ENCODE measurements at regions not wholly inside any gene's neighbourhood (a gene's known extent, or its start where the extent isn't known, plus 50 kb on each side); places are given as distances from the start of the nearest gene placed in this dataset.

DNA sequence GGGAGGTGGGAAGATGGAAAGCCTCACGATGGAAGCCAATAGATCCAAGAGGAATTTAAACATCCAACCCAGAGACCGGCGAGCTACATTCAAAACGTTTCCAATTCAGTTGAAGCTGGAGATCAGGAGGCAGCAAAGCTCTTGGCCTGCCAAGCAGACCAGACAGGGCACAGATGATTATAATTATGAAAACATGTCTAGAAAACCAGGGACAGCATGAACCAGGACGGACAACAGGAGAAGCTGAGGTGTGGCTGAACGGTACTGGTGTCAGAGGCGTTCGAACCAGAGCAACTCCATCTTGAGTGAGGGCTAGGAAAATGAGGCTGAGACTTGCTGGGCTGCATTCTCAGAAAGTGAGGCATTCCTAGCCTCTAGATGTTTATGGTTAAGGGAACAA is 102.2 kb upstream of the CCDC150 start:
- 82 to 89% (median 88%) methylated on average over 8 of the region's 8 CpGs for WGBS, 4 donors
- Histone ChIP-seq H3K27ac (no peak overlapping the region), H3K36me3 (replicated peaks in 1 of 2) (no peaks in the 10 kb centered on the region), H3K4me1 (replicated peaks in 1 of 2) (no peaks in the 10 kb centered on the region), H3K27me3 (no peaks in the 10 kb centered on the region), H3K4me3 (no peak overlapping the region), H3K9me3 (replicated peaks in 1 of 3) (no peaks in the 10 kb centered on the region)
- no peak for DNase-seq
- intact Hi-C loops (cut with DNase I): no loop called here
- TF ChIP-seq POLR2A (IDR thresholded peaks at IDR 0.05): no peak
- TF ChIP-seq, protein P1, sequence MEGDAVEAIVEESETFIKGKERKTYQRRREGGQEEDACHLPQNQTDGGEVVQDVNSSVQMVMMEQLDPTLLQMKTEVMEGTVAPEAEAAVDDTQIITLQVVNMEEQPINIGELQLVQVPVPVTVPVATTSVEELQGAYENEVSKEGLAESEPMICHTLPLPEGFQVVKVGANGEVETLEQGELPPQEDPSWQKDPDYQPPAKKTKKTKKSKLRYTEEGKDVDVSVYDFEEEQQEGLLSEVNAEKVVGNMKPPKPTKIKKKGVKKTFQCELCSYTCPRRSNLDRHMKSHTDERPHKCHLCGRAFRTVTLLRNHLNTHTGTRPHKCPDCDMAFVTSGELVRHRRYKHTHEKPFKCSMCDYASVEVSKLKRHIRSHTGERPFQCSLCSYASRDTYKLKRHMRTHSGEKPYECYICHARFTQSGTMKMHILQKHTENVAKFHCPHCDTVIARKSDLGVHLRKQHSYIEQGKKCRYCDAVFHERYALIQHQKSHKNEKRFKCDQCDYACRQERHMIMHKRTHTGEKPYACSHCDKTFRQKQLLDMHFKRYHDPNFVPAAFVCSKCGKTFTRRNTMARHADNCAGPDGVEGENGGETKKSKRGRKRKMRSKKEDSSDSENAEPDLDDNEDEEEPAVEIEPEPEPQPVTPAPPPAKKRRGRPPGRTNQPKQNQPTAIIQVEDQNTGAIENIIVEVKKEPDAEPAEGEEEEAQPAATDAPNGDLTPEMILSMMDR (IDR thresholded peaks at IDR 0.05): no peak

DNA sequence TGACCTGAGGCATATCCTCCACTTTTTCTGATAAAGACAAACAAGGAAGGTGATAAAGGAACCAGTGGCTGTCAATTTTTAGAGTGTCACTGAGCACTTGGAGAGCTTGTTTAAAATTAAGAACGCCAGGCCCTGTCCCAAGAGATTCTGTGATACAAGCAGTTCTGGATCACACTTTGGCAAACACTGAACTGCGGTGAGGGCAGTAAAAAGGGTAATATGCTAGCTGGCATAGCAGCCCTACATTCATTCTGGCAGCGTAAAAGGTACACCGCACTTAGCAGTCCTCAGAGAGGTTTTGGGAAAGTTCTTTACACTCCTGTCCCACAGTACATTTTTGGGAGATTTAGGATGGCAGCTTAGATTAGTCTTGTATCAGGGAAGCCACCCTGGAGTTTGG is 101.3 kb upstream of the CCDC150 start:
- Histone ChIP-seq H3K4me1 (replicated peaks in 1 of 2) (no peaks in the 10 kb centered on the region), H3K9me3 (replicated peaks in 1 of 3) (no peaks in the 10 kb centered on the region), H3K27me3 (no peaks in the 10 kb centered on the region), H3K36me3 (replicated peaks in 1 of 2) (no peaks in the 10 kb centered on the region), H3K4me3 (no peak overlapping the region), H3K27ac (no peak overlapping the region)
- WGBS, 4 donors: 74 to 93% (median 91%) methylated on average over 4 of the region's 4 CpGs
- intact Hi-C loops (cut with DNase I): no loop called here
- DNase-seq: no peak
- TF ChIP-seq, protein P1 (IDR thresholded peaks at IDR 0.05): no peak
- no peak for TF ChIP-seq POLR2A (IDR thresholded peaks at IDR 0.05)

DNA sequence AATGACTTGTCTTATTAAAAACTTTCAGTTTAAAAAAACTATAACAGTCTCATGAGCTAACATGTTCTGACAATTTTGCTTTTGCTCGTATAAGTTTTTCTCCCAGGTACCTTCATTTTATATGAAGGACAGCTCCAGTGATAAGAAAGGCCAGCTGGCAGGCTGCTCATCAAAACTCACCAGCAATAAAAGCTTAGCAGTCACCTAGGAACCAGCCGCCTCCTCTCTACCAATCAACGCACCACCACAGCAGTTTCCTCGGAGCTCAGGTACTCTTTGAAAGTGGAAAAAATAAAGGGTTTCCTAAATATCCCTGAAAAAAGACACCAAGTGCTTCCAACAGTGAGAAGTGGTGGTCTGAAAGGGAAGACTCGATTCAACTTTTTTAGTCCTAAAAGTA is 100.9 kb upstream of the CCDC150 start:
- DNase-seq: no peak
- no peak overlapping the region for H3K4me3 ChIP-seq
- WGBS, 4 donors: 66 to 80% (median 74%) methylated on average over 5 of the region's 5 CpGs
- TF ChIP-seq POLR2A (IDR thresholded peaks at IDR 0.05): no peak
- TF ChIP-seq, protein P1 (IDR thresholded peaks at IDR 0.05): no peak
- H3K36me3 ChIP-seq (replicated peaks in 1 of 2): no peaks in the 10 kb centered on the region
- no peaks in the 10 kb centered on the region for H3K4me1 ChIP-seq (replicated peaks in 1 of 2)
- intact Hi-C loops (cut with DNase I): no loop called here
- H3K27ac ChIP-seq: no peak overlapping the region
- no peaks in the 10 kb centered on the region for H3K27me3 ChIP-seq
- no peaks in the 10 kb centered on the region for H3K9me3 ChIP-seq (replicated peaks in 1 of 3)

DNA sequence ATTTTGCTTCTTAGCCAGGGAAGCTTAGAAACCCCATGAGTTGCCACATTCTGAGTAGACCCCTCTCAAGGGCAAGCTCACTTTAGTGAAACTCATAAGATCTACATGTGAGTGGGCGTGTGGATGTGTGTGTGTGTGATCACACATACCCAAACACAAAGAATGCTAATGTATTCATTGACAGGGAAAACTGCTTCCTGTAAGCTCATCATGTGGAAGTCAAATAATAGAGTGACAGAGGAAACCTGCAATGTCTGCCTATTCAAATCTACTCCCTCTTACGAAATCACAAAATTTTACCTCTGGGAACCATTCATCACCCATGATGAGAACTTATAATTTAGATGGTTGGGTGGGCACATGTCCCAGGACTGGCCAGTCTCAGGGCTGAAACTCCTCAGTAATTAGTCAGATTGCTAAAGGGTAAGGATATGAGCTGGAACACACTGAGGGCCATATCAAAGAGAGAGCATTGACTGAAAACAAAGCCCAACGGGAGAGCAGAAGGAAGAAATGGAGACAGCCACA is 94.5 kb upstream of the CCDC150 start:
- 70 to 85% (median 74%) methylated on average over 3 of the region's 3 CpGs for WGBS, 4 donors
- TF ChIP-seq, protein P1 (IDR thresholded peaks at IDR 0.05): no peak
- TF ChIP-seq POLR2A (IDR thresholded peaks at IDR 0.05): no peak
- Histone ChIP-seq H3K36me3 (replicated peaks in 1 of 2) (no peaks in the 10 kb centered on the region), H3K27ac (no peak overlapping the region), H3K9me3 (replicated peaks in 1 of 3) (no peaks in the 10 kb centered on the region), H3K4me1 (replicated peaks in 1 of 2) (no peaks in the 10 kb centered on the region), H3K4me3 (no peak overlapping the region), H3K27me3 (no peaks in the 10 kb centered on the region)
- DNase-seq: no peak
- intact Hi-C loops (cut with DNase I): no loop called here

Data from adrenal gland (tissue), 9 donors.